PC-3 (cell line): ENCODE measurements at regions not wholly inside any gene's neighbourhood (a gene's known extent, or its start where the extent isn't known, plus 50 kb on each side); places are given as distances from the start of the nearest gene placed in this dataset.

Experiments
- EZH2 ChIP-seq: fragments of 300-600 bp; sonication (generic); IDR thresholded peaks from one replicate; pipeline ENCODE4 v1.6.1; 2017; ENCODE audit warnings: antibody characterized with exemption, mild to moderate bottlenecking, low read length; ENCODE audit not compliant: unreplicated experiment
- TF ChIP-seq, protein P1 (sequence below): fragments of 300-600 bp; sonication (generic); conservative IDR thresholded peaks from 2 replicates; pipeline ENCODE4 v1.5.1; 2017; ENCODE audit warnings: antibody characterized with exemption, low read depth, mild to moderate bottlenecking, low read length

DNA sequence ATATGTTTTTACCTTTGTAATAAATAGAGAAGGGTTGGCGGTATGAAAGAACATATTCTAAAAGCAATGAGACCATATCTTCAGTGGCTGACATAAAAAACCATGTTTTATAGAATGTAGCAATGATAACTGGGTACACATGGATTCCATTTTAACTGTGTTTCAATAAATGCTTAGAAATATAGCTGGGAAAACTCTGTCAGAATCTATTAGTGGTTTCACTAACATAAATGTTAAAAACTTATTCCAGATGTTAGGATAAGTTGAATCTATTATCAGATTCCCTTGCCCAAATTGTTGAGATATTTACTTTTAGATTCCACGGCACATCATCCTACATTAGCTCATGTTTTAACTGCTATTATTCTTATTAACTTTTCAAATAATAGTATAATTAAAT is 772.2 kb upstream of the ALCAM start:
- no peak for TF ChIP-seq EZH2
- TF ChIP-seq, protein P1, sequence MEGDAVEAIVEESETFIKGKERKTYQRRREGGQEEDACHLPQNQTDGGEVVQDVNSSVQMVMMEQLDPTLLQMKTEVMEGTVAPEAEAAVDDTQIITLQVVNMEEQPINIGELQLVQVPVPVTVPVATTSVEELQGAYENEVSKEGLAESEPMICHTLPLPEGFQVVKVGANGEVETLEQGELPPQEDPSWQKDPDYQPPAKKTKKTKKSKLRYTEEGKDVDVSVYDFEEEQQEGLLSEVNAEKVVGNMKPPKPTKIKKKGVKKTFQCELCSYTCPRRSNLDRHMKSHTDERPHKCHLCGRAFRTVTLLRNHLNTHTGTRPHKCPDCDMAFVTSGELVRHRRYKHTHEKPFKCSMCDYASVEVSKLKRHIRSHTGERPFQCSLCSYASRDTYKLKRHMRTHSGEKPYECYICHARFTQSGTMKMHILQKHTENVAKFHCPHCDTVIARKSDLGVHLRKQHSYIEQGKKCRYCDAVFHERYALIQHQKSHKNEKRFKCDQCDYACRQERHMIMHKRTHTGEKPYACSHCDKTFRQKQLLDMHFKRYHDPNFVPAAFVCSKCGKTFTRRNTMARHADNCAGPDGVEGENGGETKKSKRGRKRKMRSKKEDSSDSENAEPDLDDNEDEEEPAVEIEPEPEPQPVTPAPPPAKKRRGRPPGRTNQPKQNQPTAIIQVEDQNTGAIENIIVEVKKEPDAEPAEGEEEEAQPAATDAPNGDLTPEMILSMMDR, result no peak
